GM18867 (cell line): ENCODE measurements at regions not wholly inside any gene's neighbourhood (a gene's known extent, or its start where the extent isn't known, plus 50 kb on each side); places are given as distances from the start of the nearest gene placed in this dataset.
"Not testable (repeated sequence)": the region's sequence is repeated elsewhere in the genome, so short reads cannot be mapped to it uniquely, and the experiment has no call there.

Source experiments
- ATAC-seq: cut with Tn5 transposase; IDR thresholded peaks from one replicate; pipeline ENCODE4 v1.9.1; 2021; ENCODE audit warnings: mild to moderate bottlenecking, moderate library complexity; ENCODE audit not compliant: unreplicated experiment

- ATAC-seq: no peak
Observed at GRCh38 chr5:92836855-92837755, 743.9 kb downstream of the NR2F1-AS1 start.

- no peak for ATAC-seq
Observed at GRCh38 chr5:92835712-92836111, 745.3 kb downstream of the NR2F1-AS1 start.

- ATAC-seq: not testable (repeated sequence)
Observed at GRCh38 chr5:92823551-92823950, 757.5 kb downstream of the NR2F1-AS1 start.

GRCh38 chr5:92822183-92822582, 758.8 kb downstream of the NR2F1-AS1 start:
- ATAC-seq: no peak

GRCh38 chr5:92809855-92810465, 771.1 kb downstream of the NR2F1-AS1 start:
- ATAC-seq: no peak

GRCh38 chr5:92808474-92808873, 772.5 kb downstream of the NR2F1-AS1 start:
- no peak for ATAC-seq

- no peak for ATAC-seq
Observed at GRCh38 chr5:92807085-92807484, 773.9 kb downstream of the NR2F1-AS1 start.

- no peak for ATAC-seq
Observed at GRCh38 chr5:92805446-92805845, 775.6 kb downstream of the NR2F1-AS1 start.

GRCh38 chr5:92801911-92802310, 779.1 kb downstream of the NR2F1-AS1 start:
- no peak for ATAC-seq

GRCh38 chr5:92800365-92800764, 780.7 kb downstream of the NR2F1-AS1 start:
- ATAC-seq: no peak

GRCh38 chr5:92795633-92796032, 785.4 kb downstream of the NR2F1-AS1 start:
- no peak for ATAC-seq

GRCh38 chr5:92780057-92780456, 801.0 kb downstream of the NR2F1-AS1 start:
- ATAC-seq: no peak

GRCh38 chr5:92779536-92779935, 801.5 kb downstream of the NR2F1-AS1 start:
- no peak for ATAC-seq

- no peak for ATAC-seq
Observed at GRCh38 chr5:92778261-92778660, 802.8 kb downstream of the NR2F1-AS1 start.

GRCh38 chr5:92777421-92777820, 803.6 kb downstream of the NR2F1-AS1 start:
- no peak for ATAC-seq

GRCh38 chr5:92775711-92776615, 805.1 kb downstream of the NR2F1-AS1 start:
- no peak for ATAC-seq

- no peak for ATAC-seq
Observed at GRCh38 chr5:92769978-92770377, 811.0 kb downstream of the NR2F1-AS1 start.

GRCh38 chr5:92761585-92761984, 819.4 kb downstream of the NR2F1-AS1 start:
- no peak for ATAC-seq

GRCh38 chr5:92760550-92760949, 820.5 kb downstream of the NR2F1-AS1 start:
- ATAC-seq: no peak

- ATAC-seq: no peak
Observed at GRCh38 chr5:92758552-92758951, 822.5 kb downstream of the NR2F1-AS1 start.

GRCh38 chr5:92749943-92750342, 831.1 kb downstream of the NR2F1-AS1 start:
- no peak for ATAC-seq
